T-helper 17 cell (primary cell): ENCODE measurements at regions not wholly inside any gene's neighbourhood (a gene's known extent, or its start where the extent isn't known, plus 50 kb on each side); places are given as distances from the start of the nearest gene placed in this dataset.

Experiments used
- ATAC-seq: fragments of 150-1000 bp; cut with Tn5 transposase; 2 replicates; pipeline ENCODE4 v1.10.0; 2021; ENCODE audit warnings: mild to moderate bottlenecking, moderate library complexity
- DNase-seq, 3 donors: peaks; one replicate each; pipeline versions ENCODE4 v3.0.0 to v3.0.0-alpha.2; 2020 to 2021
- H3K9me3 ChIP-seq: one replicate; pipeline ENCODE4 v1.7.0; 2013; ENCODE audit warnings: low read length, mild to moderate bottlenecking; ENCODE audit not compliant: control insufficient read depth, poor library complexity, severe bottlenecking
- H3K27ac Mint-ChIP-seq: one replicate; pipeline ENCODE4 v1.8.0; 2022; ENCODE audit warnings: mild to moderate bottlenecking, moderate library complexity, mixed read lengths
- H3K27me3 Mint-ChIP-seq: one replicate; pipeline ENCODE4 v1.8.0; 2022; ENCODE audit warnings: mixed read lengths
- H3K36me3 Mint-ChIP-seq: one replicate; pipeline ENCODE4 v1.8.0; 2022; ENCODE audit warnings: low read depth, mixed read lengths
- H3K4me1 Mint-ChIP-seq: one replicate; pipeline ENCODE4 v1.8.0; 2022; ENCODE audit warnings: mild to moderate bottlenecking, mixed read lengths
- H3K4me3 Mint-ChIP-seq: one replicate; pipeline ENCODE4 v1.8.0; 2022; ENCODE audit warnings: mild to moderate bottlenecking, moderate library complexity, mixed read lengths

DNA sequence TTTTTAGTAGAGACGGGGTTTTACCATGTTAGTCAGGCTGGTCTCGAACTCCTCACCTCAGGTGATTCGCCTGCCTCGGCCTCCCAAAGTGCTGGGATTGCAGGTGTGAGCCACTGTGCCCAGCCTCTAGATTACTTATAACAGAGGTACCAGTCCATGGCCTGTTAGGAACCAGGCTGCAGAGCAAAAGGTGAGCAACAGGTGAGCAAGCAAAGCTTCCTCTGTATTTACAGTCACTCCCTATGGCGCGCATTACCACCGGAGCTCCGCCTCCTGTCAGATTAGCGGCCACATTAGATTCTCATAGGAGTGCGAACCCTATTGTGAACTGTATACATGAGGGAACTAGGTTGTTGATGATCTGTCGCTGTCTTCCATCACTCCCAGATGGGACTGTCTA is 178.0 kb upstream of the SALL4 start:
- no peak for ATAC-seq
- H3K4me1 Mint-ChIP-seq, result no peaks in the 10 kb centered on the region
- no peak overlapping the region for H3K27ac Mint-ChIP-seq
- no peaks in the 10 kb centered on the region for H3K27me3 Mint-ChIP-seq
- no peak overlapping the region for H3K4me3 Mint-ChIP-seq
- H3K9me3 ChIP-seq, result no peaks in the 10 kb centered on the region
- H3K36me3 Mint-ChIP-seq, result no peaks in the 10 kb centered on the region
- DNase-seq, result no peak

DNA sequence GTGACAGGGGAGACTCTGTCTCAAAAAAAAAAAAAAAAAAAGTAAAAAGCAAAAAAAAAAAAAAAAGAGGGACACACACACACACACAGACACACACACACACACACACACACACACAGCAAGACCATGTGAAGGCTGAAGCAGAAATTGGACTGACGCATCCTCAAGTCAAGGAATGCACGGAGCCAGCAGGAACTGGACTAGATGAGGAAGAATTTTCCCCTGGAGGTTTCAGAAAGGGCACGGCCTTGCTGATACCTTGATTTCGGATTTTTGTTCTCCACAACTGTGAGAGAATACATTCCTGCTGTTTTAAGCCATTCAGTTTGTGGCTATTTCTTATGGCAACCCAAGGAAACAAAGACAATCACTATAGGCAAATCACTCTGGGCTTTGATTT is 176.9 kb upstream of the SALL4 start:
- H3K4me3 Mint-ChIP-seq, result no peak overlapping the region
- no peaks in the 10 kb centered on the region for H3K36me3 Mint-ChIP-seq
- ATAC-seq (no peak), DNase-seq (no peak)
- no peaks in the 10 kb centered on the region for H3K27me3 Mint-ChIP-seq
- no peaks in the 10 kb centered on the region for H3K9me3 ChIP-seq
- no peak overlapping the region for H3K27ac Mint-ChIP-seq
- H3K4me1 Mint-ChIP-seq, result no peaks in the 10 kb centered on the region

DNA sequence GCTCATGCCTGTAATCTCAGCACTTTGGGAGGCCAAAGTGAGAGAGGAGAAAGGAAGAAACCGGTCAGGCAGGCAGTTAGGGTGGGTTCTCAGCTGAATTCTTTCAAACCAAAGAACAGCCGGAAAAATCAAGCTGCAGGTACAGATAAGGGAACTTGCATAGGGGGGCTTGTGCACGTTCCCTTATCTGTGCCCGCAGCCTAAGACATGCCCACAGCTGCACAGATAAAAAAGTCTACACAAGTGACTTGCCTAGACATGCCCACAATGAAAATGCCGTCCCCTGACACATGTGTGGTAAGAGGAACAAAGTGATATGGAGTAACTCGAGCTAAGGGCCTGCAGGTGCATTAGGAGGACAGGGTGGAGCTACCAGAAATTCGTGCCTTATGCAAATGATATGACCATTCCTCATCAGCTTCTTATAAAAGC is 175.8 kb upstream of the SALL4 start:
- H3K36me3 Mint-ChIP-seq, result no peaks in the 10 kb centered on the region
- H3K4me1 Mint-ChIP-seq, result no peaks in the 10 kb centered on the region
- no peak overlapping the region for H3K4me3 Mint-ChIP-seq
- H3K9me3 ChIP-seq, result no peaks in the 10 kb centered on the region
- DNase-seq (no peak), ATAC-seq (no peak)
- H3K27me3 Mint-ChIP-seq, result no peaks in the 10 kb centered on the region
- no peak overlapping the region for H3K27ac Mint-ChIP-seq

- Mint-ChIP-seq H3K4me1 (no peaks in the 10 kb centered on the region), H3K27ac (no peak overlapping the region), H3K4me3 (no peak overlapping the region), H3K27me3 (peaks cover 6% of the 10 kb centered on the region), H3K36me3 (no peaks in the 10 kb centered on the region)
- no peaks in the 10 kb centered on the region for H3K9me3 ChIP-seq
- DNase-seq, result no peak
- no peak for ATAC-seq
These were observed 169.7 kb upstream of the SALL4 start for GRCh38 chr20:51972056-51972455.

DNA sequence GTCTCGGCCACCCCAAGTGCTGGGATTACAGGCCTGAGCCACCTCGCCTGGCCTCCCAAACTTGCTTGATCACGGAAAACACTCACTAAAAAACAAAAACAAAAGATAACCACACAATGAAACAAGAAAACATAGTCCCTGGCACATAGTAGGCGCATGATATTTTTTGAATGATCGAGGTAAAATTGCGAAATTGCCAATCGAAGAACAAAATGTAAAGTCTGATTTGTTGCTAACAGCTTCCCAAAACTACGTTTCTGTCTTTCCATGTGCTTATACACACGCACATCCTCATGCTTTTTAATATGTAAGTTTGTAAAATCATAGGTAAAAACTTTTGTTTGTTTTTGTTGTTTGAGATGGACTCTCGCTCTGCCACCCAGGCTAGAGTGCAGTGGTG is 168.5 kb upstream of the SALL4 start:
- H3K9me3 ChIP-seq, result no peaks in the 10 kb centered on the region
- Mint-ChIP-seq H3K36me3 (no peaks in the 10 kb centered on the region), H3K27me3 (peaks cover 6% of the 10 kb centered on the region), H3K27ac (no peak overlapping the region), H3K4me1 (no peaks in the 10 kb centered on the region), H3K4me3 (no peak overlapping the region)
- ATAC-seq (no peak), DNase-seq (no peak)

- Mint-ChIP-seq H3K27me3 (peaks cover 6% of the 10 kb centered on the region), H3K4me1 (no peaks in the 10 kb centered on the region), H3K27ac (no peak overlapping the region), H3K4me3 (no peak overlapping the region), H3K36me3 (no peaks in the 10 kb centered on the region)
- no peak for DNase-seq
- ATAC-seq, result no peak
- H3K9me3 ChIP-seq, result no peaks in the 10 kb centered on the region
These were observed 166.9 kb upstream of the SALL4 start for GRCh38 chr20:51969191-51969590.

DNA sequence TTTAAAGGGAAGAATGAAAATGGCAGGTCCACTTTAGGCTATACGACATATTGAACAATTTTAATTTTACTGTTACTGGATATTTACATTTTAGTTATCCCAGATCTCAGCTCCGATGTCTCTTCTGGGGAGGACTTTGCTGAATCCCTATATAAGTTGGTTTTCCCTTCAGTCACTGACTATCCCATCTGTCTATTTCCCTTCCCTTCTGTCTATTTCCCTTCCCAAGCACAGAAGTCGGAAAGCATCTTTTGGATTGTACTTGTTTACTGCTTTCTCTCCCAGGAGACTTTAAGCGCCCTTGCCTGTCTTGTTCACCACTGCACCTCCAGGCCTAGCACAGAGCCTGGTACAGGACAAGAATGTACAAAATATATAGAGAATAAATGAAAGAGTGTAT is 165.8 kb upstream of the SALL4 start:
- no peaks in the 10 kb centered on the region for H3K9me3 ChIP-seq
- ATAC-seq (no peak), DNase-seq (no peak)
- no peaks in the 10 kb centered on the region for H3K36me3 Mint-ChIP-seq
- peaks cover 12% of the 10 kb centered on the region for H3K27me3 Mint-ChIP-seq
- H3K4me3 Mint-ChIP-seq, result no peak overlapping the region
- H3K27ac Mint-ChIP-seq, result no peak overlapping the region
- no peaks in the 10 kb centered on the region for H3K4me1 Mint-ChIP-seq

- no peak for ATAC-seq
- Mint-ChIP-seq H3K27ac (no peak overlapping the region), H3K4me3 (no peak overlapping the region), H3K27me3 (peaks cover 26% of the 10 kb centered on the region), H3K36me3 (no peaks in the 10 kb centered on the region), H3K4me1 (no peaks in the 10 kb centered on the region)
- DNase-seq, result no peak
- no peaks in the 10 kb centered on the region for H3K9me3 ChIP-seq
These were observed 164.1 kb upstream of the SALL4 start for GRCh38 chr20:51966296-51966971.

DNA sequence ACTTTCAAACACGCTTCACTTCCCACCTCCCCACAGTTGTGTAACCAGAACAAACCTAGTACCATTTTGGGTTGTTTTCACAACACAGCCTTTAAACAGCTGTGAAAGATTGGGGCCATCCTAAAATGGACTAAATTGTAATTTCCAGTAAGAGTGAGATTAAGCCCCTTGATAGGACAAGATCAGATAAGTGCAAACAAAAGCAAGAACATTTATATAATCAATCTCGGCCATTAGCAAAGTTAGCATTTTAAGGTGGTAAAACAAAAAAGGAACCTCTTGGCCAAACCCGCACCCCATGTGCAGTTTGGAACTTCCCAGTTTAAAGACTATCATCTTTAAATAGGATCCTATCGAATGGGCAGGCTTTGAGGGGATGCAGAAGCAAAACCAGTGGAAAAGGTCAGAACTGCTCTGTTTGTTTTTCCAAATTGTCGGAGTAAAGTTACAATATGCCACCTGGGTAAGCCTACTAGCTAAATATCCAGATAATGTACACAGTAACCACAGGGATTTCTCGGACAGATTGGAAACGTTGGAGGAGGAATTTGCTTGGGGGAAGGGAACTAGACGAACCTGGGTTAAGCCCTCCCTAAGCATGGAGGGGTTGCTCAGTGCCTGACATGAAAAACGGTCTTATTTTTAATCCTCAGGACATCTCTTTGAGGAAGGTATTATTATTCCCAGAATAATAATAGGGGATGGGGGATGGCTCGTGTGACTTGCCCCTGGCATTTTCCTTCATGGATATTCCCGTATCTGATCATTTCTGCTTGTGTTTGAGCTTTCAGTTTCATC is 159.8 kb upstream of the SALL4 start:
- H3K27ac Mint-ChIP-seq, result no peak overlapping the region
- H3K27me3 Mint-ChIP-seq, result peaks cover 39% of the 10 kb centered on the region
- H3K4me1 Mint-ChIP-seq, result peaks cover 3% of the 10 kb centered on the region
- H3K9me3 ChIP-seq, result no peaks in the 10 kb centered on the region
- no peaks in the 10 kb centered on the region for H3K36me3 Mint-ChIP-seq
- H3K4me3 Mint-ChIP-seq, result no peak overlapping the region
- no peak for ATAC-seq
- DNase-seq, result no peak

DNA sequence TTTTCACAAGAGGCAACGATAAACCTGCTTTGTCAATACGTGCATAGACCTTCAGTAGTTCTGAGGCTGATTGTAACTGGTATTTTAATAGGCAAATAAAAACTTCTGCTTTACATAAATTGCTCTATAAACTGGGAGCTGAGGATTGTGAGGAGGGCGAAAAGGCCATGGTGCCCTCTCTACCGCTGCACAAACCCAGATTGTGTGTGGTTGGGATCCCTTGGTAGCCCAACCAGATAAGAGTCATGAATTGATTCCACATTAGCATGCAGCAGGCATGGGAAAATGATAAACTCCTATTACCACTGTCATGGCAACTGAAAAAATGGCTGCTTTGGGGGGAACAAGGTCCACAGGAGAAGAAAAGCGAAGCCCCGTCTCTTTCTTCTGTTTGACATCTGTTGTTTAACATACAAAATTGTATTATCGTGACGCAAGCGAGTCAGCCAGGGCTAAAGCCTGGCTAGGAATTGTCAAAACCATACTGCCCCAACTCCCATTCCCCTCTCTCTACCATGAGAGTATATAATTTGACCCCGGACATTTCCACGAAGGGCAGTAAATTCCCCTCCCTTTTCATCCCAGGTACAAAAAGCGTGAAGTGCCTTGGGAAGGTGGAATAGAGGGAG is 157.8 kb upstream of the SALL4 start:
- Mint-ChIP-seq H3K4me3 (no peak overlapping the region), H3K4me1 (peaks cover 3% of the 10 kb centered on the region), H3K27me3 (peaks cover 39% of the 10 kb centered on the region), H3K36me3 (no peaks in the 10 kb centered on the region), H3K27ac (no peak overlapping the region)
- ATAC-seq, result no peak
- no peak for DNase-seq
- no peaks in the 10 kb centered on the region for H3K9me3 ChIP-seq

GRCh38 chr20:51959066-51959542 is 156.8 kb upstream of the SALL4 start:
- H3K36me3 Mint-ChIP-seq, result no peaks in the 10 kb centered on the region
- ATAC-seq, result no peak
- no peak overlapping the region for H3K4me3 Mint-ChIP-seq
- no peaks in the 10 kb centered on the region for H3K9me3 ChIP-seq
- H3K27ac Mint-ChIP-seq, result no peak overlapping the region
- peaks cover 3% of the 10 kb centered on the region for H3K4me1 Mint-ChIP-seq
- DNase-seq, result no peak
- H3K27me3 Mint-ChIP-seq, result peaks cover 39% of the 10 kb centered on the region

GRCh38 chr20:51958099-51959065 is 156.1 kb upstream of the SALL4 start:
- no peak overlapping the region for H3K4me3 Mint-ChIP-seq
- ATAC-seq (no peak), DNase-seq (no peak)
- H3K27me3 Mint-ChIP-seq, result peaks cover 36% of the 10 kb centered on the region
- H3K36me3 Mint-ChIP-seq, result no peaks in the 10 kb centered on the region
- no peaks in the 10 kb centered on the region for H3K9me3 ChIP-seq
- H3K4me1 Mint-ChIP-seq, result peaks cover 3% of the 10 kb centered on the region
- H3K27ac Mint-ChIP-seq, result no peak overlapping the region

GRCh38 chr20:51955756-51956155 is 153.4 kb upstream of the SALL4 start:
- Mint-ChIP-seq H3K36me3 (no peaks in the 10 kb centered on the region), H3K27ac (no peak overlapping the region), H3K4me3 (no peak overlapping the region), H3K27me3 (peaks cover 19% of the 10 kb centered on the region), H3K4me1 (peaks cover 3% of the 10 kb centered on the region)
- H3K9me3 ChIP-seq, result no peaks in the 10 kb centered on the region
- DNase-seq (no peak), ATAC-seq (no peak)
